ENCODE measurements at regions not wholly inside any gene's neighbourhood (a gene's known extent, or its start where the extent isn't known, plus 50 kb on each side); places are given as distances from the start of the nearest gene placed in this dataset.

DNA sequence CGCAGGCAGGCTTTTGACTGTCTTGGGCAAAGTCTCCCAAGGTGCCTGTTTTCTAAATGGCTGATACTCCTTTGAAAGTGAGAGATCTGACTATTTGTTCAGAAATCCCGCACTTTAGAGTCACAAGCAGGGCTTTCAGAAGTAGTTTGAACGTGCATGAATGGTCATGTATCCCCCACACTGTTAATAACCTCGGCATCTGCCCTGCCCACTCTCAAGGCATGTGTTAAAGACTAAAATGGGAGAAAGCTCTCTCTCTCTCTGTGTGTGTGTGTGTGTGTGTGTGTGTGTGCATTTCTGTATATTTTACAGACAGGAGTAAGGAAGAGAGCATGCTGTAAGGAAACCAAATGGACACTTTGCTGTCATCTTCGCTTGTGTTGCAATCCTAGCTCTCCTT lies 163.7 kb downstream of the MAF start:
- Histone ChIP-seq H3K4me1 (ENCODE audit: control insufficient read depth in 1 of 2, insufficient read depth in 2 of 2, low read depth in 1 of 2, low read length in 1 of 2) (no peaks in the 10 kb centered on the region; a peak in 1 of 4 replicates), H2AFZ (ENCODE audit: low read depth) (no peak overlapping the region), H3K9me2 (no peaks in the 10 kb centered on the region), H3K9me3 (no peaks in the 10 kb centered on the region), H3K4me3 (ENCODE audit: low read depth in 2 of 2, low read length in 1 of 2) (no peak overlapping the region), H3K4me2 (no peak overlapping the region), H3K27ac (ENCODE audit: low read depth in 2 of 2, low read length in 1 of 2) (no peak overlapping the region), H3K36me3 (replicated peaks in 1 of 2; ENCODE audit: control insufficient read depth in 1 of 2, insufficient read depth in 2 of 2, low read length in 1 of 2) (no peaks in the 10 kb centered on the region), H3K27me3 (ENCODE audit: insufficient read depth) (no peaks in the 10 kb centered on the region), H3K9ac (no peak overlapping the region), H3K79me2 (ENCODE audit: insufficient read depth) (no peaks in the 10 kb centered on the region), H3F3A (replicated peaks; ENCODE audit: insufficient read depth) (no peaks in the 10 kb centered on the region), H4K20me1 (ENCODE audit: insufficient read depth) (no peaks in the 10 kb centered on the region)
- 35% methylated on average over 5 of the region's 5 CpGs for WGBS (ENCODE audit: low lambda C conversion rate)
- POLR2A ChIA-PET, result no interaction called here
- no peak for DNase-seq
- TF ChIP-seq GABPA (IDR thresholded peaks at IDR 0.05; ENCODE audit: low read depth) (no peak), FOSL2 (IDR thresholded peaks at IDR 0.05; ENCODE audit: borderline replicate concordance, low read depth) (no peak), RXRA (IDR thresholded peaks at IDR 0.05; ENCODE audit: borderline replicate concordance, low read depth) (no peak), YY1 (IDR thresholded peaks at IDR 0.05; ENCODE audit: low read depth) (no peak), TEAD4 (IDR thresholded peaks at IDR 0.05; ENCODE audit: borderline replicate concordance, insufficient read depth) (no peak), CHD2 (IDR thresholded peaks at IDR 0.05; ENCODE audit: low read length, partially characterized antibody) (no peak), SIN3A (IDR thresholded peaks at IDR 0.05; ENCODE audit: borderline replicate concordance, low read depth, low read length) (no peak), RCOR1 (IDR thresholded peaks at IDR 0.05; ENCODE audit: low read length) (no peak), JUND (IDR thresholded peaks at IDR 0.05) (no peak), TCF12 (IDR thresholded peaks at IDR 0.05) (no peak), GATA2 (CRISPR knock-in tag; IDR thresholded peaks at IDR 0.05) (no peak), NFIC (IDR thresholded peaks at IDR 0.05; ENCODE audit: borderline replicate concordance) (no peak), EP300 (IDR thresholded peaks at IDR 0.05; ENCODE audit: borderline replicate concordance in 1 of 2, low read depth in 1 of 2, low read length in 1 of 2) (no peak)
- TF ChIP-seq, protein P1, sequence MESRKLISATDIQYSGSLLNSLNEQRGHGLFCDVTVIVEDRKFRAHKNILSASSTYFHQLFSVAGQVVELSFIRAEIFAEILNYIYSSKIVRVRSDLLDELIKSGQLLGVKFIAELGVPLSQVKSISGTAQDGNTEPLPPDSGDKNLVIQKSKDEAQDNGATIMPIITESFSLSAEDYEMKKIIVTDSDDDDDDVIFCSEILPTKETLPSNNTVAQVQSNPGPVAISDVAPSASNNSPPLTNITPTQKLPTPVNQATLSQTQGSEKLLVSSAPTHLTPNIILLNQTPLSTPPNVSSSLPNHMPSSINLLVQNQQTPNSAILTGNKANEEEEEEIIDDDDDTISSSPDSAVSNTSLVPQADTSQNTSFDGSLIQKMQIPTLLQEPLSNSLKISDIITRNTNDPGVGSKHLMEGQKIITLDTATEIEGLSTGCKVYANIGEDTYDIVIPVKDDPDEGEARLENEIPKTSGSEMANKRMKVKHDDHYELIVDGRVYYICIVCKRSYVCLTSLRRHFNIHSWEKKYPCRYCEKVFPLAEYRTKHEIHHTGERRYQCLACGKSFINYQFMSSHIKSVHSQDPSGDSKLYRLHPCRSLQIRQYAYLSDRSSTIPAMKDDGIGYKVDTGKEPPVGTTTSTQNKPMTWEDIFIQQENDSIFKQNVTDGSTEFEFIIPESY (IDR thresholded peaks at IDR 0.05; ENCODE audit: borderline replicate concordance, low read depth), result no peak
- TF ChIP-seq, protein P2, sequence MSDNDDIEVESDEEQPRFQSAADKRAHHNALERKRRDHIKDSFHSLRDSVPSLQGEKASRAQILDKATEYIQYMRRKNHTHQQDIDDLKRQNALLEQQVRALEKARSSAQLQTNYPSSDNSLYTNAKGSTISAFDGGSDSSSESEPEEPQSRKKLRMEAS (IDR thresholded peaks at IDR 0.05; ENCODE audit: low read depth), result no peak
- TF ChIP-seq, protein P3, sequence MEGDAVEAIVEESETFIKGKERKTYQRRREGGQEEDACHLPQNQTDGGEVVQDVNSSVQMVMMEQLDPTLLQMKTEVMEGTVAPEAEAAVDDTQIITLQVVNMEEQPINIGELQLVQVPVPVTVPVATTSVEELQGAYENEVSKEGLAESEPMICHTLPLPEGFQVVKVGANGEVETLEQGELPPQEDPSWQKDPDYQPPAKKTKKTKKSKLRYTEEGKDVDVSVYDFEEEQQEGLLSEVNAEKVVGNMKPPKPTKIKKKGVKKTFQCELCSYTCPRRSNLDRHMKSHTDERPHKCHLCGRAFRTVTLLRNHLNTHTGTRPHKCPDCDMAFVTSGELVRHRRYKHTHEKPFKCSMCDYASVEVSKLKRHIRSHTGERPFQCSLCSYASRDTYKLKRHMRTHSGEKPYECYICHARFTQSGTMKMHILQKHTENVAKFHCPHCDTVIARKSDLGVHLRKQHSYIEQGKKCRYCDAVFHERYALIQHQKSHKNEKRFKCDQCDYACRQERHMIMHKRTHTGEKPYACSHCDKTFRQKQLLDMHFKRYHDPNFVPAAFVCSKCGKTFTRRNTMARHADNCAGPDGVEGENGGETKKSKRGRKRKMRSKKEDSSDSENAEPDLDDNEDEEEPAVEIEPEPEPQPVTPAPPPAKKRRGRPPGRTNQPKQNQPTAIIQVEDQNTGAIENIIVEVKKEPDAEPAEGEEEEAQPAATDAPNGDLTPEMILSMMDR (IDR thresholded peaks at IDR 0.05), result no peak
- TF ChIP-seq, protein P4, sequence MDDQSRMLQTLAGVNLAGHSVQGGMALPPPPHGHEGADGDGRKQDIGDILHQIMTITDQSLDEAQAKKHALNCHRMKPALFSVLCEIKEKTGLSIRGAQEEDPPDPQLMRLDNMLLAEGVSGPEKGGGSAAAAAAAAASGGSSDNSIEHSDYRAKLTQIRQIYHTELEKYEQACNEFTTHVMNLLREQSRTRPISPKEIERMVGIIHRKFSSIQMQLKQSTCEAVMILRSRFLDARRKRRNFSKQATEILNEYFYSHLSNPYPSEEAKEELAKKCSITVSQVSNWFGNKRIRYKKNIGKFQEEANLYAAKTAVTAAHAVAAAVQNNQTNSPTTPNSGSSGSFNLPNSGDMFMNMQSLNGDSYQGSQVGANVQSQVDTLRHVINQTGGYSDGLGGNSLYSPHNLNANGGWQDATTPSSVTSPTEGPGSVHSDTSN (IDR thresholded peaks at IDR 0.05), result no peak
- TF ChIP-seq, protein P5, sequence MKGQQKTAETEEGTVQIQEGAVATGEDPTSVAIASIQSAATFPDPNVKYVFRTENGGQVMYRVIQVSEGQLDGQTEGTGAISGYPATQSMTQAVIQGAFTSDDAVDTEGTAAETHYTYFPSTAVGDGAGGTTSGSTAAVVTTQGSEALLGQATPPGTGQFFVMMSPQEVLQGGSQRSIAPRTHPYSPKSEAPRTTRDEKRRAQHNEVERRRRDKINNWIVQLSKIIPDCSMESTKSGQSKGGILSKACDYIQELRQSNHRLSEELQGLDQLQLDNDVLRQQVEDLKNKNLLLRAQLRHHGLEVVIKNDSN (IDR thresholded peaks at IDR 0.05; ENCODE audit: borderline replicate concordance, low read depth), result no peak
- TF ChIP-seq, protein P6, sequence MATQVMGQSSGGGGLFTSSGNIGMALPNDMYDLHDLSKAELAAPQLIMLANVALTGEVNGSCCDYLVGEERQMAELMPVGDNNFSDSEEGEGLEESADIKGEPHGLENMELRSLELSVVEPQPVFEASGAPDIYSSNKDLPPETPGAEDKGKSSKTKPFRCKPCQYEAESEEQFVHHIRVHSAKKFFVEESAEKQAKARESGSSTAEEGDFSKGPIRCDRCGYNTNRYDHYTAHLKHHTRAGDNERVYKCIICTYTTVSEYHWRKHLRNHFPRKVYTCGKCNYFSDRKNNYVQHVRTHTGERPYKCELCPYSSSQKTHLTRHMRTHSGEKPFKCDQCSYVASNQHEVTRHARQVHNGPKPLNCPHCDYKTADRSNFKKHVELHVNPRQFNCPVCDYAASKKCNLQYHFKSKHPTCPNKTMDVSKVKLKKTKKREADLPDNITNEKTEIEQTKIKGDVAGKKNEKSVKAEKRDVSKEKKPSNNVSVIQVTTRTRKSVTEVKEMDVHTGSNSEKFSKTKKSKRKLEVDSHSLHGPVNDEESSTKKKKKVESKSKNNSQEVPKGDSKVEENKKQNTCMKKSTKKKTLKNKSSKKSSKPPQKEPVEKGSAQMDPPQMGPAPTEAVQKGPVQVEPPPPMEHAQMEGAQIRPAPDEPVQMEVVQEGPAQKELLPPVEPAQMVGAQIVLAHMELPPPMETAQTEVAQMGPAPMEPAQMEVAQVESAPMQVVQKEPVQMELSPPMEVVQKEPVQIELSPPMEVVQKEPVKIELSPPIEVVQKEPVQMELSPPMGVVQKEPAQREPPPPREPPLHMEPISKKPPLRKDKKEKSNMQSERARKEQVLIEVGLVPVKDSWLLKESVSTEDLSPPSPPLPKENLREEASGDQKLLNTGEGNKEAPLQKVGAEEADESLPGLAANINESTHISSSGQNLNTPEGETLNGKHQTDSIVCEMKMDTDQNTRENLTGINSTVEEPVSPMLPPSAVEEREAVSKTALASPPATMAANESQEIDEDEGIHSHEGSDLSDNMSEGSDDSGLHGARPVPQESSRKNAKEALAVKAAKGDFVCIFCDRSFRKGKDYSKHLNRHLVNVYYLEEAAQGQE (IDR thresholded peaks at IDR 0.05; ENCODE audit: low read depth, low read length), result no peak
- CTCF ChIA-PET, result interaction anchor here (1.1 to 1.5 kb wide), 2 partner anchors 13 to 685 kb away, joined by 3 read pairs; no protein-coding TSS in a partner anchor

Data from SK-N-SH (cell line).